HG03196 (cell line): ENCODE measurements at regions not wholly inside any gene's neighbourhood (a gene's known extent, or its start where the extent isn't known, plus 50 kb on each side); places are given as distances from the start of the nearest gene placed in this dataset.

Source experiments
- ATAC-seq: cut with Tn5 transposase; IDR thresholded peaks from one replicate; pipeline ENCODE4 v1.9.1; 2021; ENCODE audit not compliant: unreplicated experiment

- ATAC-seq = no peak
Observed at GRCh38 chr12:100738086-100738485, 56.5 kb upstream of the ANO4 start.

- ATAC-seq = no peak
Observed at GRCh38 chr12:100741084-100741711, 53.4 kb upstream of the ANO4 start.

GRCh38 chr12:100743060-100743459, 51.5 kb upstream of the ANO4 start:
- ATAC-seq = no peak
